HG03469 (cell line): ENCODE measurements at regions not wholly inside any gene's neighbourhood (a gene's known extent, or its start where the extent isn't known, plus 50 kb on each side); places are given as distances from the start of the nearest gene placed in this dataset.
"Not testable (repeated sequence)": the region's sequence is repeated elsewhere in the genome, so short reads cannot be mapped to it uniquely, and the experiment has no call there.

ENCODE experiments used
- ATAC-seq: cut with Tn5 transposase; IDR thresholded peaks from one replicate; pipeline ENCODE4 v1.9.1; 2021; ENCODE audit warnings: mild to moderate bottlenecking, moderate library complexity, moderate number of reproducible peaks; ENCODE audit not compliant: unreplicated experiment

GRCh38 chr10:5576780-5577624 lies 52.2 kb downstream of the CALML3 start:
- ATAC-seq, result no peak

DNA sequence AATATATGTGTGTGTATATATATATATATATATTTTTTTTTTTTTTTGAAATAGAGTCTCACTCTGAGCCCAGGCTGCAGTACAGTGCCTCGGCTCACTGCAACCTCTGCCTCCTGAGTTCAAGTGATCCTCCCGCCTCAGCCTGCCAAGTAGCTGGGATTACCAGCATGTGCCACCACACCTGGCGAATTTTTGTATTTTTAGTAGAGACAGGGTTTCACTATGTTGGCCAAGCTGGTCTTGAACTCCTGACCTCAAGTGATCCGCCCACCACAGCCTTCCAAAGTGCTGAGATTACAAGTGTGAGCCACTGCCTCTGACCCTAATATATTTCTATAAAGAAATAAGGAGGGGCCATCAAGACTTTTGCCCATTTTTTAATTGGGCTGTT lies 55.3 kb downstream of the CALML3 start:
- not testable (repeated sequence) for ATAC-seq

DNA sequence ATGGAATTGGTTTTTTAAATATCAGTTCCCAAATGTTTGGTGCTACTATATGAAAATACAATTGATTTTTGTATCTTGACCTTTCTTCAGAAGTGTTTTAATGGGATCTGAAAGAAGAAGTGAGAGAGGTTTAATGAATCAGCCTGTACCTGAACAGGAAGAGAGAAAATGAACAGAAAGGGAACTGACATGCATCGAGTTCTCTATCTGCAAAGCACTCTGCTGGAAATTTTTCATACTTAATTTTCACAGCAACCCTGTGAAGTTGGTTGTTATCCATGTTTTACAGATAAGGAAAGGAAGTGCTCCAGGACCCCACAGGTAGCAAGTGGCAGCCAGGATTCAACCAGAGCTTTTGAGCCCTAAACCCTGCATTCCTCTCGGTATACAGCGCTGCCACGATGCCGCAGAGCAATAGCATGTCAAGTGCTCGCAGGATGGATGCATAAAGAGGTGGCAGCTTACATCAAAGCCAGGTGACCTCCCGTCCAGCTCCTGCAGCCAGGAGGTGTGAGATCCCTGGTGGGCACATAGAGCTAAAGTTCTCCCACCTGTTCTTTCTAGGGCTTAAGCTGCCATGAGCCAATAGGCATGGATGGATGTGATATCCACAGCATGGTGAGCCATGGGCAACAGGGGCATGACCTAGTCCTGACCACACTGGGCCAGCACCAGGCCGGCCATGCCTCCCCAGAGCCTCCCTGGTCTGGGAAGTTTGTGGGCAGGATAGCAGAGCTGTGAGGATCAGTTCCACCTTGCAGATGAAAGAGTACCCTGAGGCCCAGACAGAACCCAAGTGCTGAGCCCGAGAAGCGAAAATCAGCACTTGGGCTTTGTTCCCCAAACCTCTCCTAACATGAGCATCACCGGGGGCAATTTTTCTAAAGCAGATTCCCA lies 57.2 kb downstream of the CALML3 start:
- peak; percentile 45 for ATAC-seq

GRCh38 chr10:5582736-5583135 lies 58.0 kb downstream of the CALML3 start:
- no peak for ATAC-seq

GRCh38 chr10:5583525-5584175 lies 58.9 kb downstream of the CALML3 start:
- ATAC-seq, result peak; percentile 36

DNA sequence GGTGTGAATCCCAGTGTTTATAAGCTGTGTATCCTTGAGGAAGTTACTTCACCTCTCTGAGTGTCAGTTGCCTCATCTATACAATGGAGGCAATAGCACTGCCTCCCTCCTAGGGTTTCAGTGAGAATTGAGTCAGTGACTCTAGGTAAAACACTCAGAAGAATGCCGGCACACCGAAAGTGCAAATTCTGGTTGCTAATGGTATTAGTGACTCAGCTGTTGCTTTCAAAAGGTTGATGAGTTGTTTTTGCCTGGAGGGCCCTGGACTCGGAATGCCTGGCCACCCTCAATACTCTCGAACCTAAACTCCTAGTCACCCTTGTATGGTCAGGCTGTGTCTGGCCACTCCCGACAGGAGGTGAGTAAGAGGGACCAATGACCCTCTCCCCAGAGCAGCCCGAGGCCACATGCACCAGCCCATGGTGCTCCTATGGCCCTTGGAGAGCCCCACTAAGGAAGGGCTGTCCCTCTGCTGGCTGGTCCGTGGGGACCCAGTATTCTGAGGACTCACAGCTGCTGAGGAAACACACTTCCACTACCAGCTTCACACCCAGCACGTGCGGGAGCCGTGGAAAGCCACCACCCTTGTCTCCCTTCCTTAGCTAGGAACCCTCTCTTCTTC lies 60.2 kb downstream of the CALML3 start:
- peak; percentile 52 for ATAC-seq

GRCh38 chr10:5585517-5586206 lies 60.9 kb downstream of the CALML3 start:
- ATAC-seq, result no peak

- no peak for ATAC-seq
Measured at GRCh38 chr10:5587151-5588079, 62.7 kb downstream of the CALML3 start.

DNA sequence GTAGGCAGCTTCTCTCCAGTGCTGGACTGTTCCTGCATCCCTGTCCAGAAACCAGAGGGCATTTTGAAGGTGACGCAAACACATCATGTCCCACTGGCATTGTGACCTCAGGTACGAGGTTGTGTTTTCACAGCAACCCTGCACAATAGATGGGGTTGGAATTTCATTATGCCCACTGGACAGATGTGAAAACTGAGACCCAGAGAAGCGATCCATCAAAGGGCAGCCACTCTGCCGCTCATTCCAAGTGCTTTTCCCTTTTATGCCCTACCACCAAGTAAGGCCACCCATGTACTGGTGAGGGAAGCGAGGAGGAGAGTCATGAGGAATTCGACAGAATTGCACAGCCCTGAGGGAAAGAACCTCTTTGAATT lies 63.3 kb downstream of the CALML3 start:
- no peak for ATAC-seq

DNA sequence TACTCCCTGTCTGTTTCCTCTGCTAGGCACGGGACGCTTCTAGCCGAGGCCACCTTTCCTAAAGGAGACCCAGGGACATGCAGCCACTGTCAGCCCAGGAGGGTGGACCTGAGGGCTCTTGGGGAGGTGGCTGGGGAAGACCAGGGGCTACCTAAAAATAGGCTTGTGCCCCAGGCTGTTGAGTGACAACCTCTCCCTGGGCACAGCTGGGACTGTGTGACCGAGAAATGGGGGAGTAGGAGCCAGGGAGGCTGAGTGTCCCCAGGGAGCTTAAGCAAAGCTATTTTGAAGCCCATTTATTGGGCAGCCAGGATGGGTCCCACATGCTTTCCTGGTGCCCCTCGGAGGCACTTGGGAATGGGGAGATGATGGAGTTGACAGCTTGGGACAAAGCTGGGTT lies 63.8 kb downstream of the CALML3 start:
- no peak for ATAC-seq
